Fibroblast of gingiva (primary cell): ENCODE measurements at regions not wholly inside any gene's neighbourhood (a gene's known extent, or its start where the extent isn't known, plus 50 kb on each side); places are given as distances from the start of the nearest gene placed in this dataset.
A peak's percentile ranks its signal among the peaks of the same experiment; 100 is the strongest.

ENCODE experiments used
- DNase-seq: peaks from one replicate; pipeline ENCODE4 v3.0.0-alpha.2; 2011; ENCODE audit warnings: low read depth

- DNase-seq, result no peak
Observed at GRCh38 chr20:4095639-4096038, 53.0 kb upstream of the SMOX start.

GRCh38 chr20:4091490-4092479, 56.8 kb upstream of the SMOX start:
- peak; percentile 18 for DNase-seq

- peak; percentile 41 for DNase-seq
Observed at GRCh38 chr20:4090756-4091489, 57.7 kb upstream of the SMOX start.

GRCh38 chr20:4089756-4090487, 58.7 kb upstream of the SMOX start:
- DNase-seq, result peak; percentile 61

- no peak for DNase-seq
Observed at GRCh38 chr20:4088766-4089165, 59.9 kb upstream of the SMOX start.

GRCh38 chr20:4087923-4088322, 60.7 kb upstream of the SMOX start:
- DNase-seq, result no peak

GRCh38 chr20:4086771-4087687, 61.6 kb upstream of the SMOX start:
- DNase-seq, result no peak

- no peak for DNase-seq
Observed at GRCh38 chr20:4084721-4085120, 63.9 kb upstream of the SMOX start.

- no peak for DNase-seq
Observed at GRCh38 chr20:4084096-4084495, 64.5 kb upstream of the SMOX start.

GRCh38 chr20:4083098-4083865, 65.3 kb upstream of the SMOX start:
- DNase-seq, result peak; percentile 25

- peak; percentile 58 for DNase-seq
Observed at GRCh38 chr20:4082406-4083097, 66.1 kb upstream of the SMOX start.

GRCh38 chr20:4081421-4081820, 66.1 kb upstream of the RNF24 start:
- DNase-seq, result no peak

- peak; percentile 76 for DNase-seq
Observed at GRCh38 chr20:4076671-4077070, 61.3 kb upstream of the RNF24 start.

- DNase-seq, result no peak
Observed at GRCh38 chr20:4076033-4076432, 60.7 kb upstream of the RNF24 start.

- DNase-seq, result no peak
Observed at GRCh38 chr20:4074877-4075455, 59.6 kb upstream of the RNF24 start.

GRCh38 chr20:4073852-4074741, 58.7 kb upstream of the RNF24 start:
- no peak for DNase-seq

GRCh38 chr20:4071178-4071693, 55.9 kb upstream of the RNF24 start:
- DNase-seq, result peak; percentile 27
